ENCODE measurements at regions not wholly inside any gene's neighbourhood (a gene's known extent, or its start where the extent isn't known, plus 50 kb on each side); places are given as distances from the start of the nearest gene placed in this dataset.
A peak's percentile ranks its signal among the peaks of the same experiment; 100 is the strongest.

DNA sequence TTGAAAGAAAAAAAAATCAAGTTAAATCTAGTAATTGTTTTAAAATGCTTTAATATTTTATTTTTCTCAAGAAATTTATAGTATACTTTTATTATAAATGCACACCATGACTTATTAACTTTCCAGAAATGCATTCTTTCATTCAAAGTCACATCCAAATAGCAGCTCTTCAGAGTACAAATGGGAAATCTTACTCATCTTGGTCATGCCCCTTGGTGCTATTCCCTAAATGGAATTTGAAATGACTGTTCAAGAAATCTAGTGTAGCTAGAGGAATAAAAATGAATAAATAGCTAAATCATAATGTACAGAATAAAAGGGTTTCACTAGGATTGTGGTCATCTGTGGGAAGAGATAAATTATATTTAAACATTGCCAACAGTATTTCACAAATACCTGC lies 1139.7 kb downstream of the PCDH18 start:
- TF ChIP-seq, protein P1, sequence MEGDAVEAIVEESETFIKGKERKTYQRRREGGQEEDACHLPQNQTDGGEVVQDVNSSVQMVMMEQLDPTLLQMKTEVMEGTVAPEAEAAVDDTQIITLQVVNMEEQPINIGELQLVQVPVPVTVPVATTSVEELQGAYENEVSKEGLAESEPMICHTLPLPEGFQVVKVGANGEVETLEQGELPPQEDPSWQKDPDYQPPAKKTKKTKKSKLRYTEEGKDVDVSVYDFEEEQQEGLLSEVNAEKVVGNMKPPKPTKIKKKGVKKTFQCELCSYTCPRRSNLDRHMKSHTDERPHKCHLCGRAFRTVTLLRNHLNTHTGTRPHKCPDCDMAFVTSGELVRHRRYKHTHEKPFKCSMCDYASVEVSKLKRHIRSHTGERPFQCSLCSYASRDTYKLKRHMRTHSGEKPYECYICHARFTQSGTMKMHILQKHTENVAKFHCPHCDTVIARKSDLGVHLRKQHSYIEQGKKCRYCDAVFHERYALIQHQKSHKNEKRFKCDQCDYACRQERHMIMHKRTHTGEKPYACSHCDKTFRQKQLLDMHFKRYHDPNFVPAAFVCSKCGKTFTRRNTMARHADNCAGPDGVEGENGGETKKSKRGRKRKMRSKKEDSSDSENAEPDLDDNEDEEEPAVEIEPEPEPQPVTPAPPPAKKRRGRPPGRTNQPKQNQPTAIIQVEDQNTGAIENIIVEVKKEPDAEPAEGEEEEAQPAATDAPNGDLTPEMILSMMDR (IDR thresholded peaks at IDR 0.05; ENCODE audit: low read depth, low read length) = no peak
- H3K27ac ChIP-seq (ENCODE audit: low read depth, low read length) = no peak overlapping the region
- peaks cover 6% of the 10 kb centered on the region; the same call in 1 of the 2 replicates for H3K9me3 ChIP-seq (ENCODE audit: control insufficient read depth, insufficient read depth, low read length)
- no peak overlapping the region for H3K4me3 ChIP-seq (ENCODE audit: low read depth, low read length)
- ChIA-PET CTCF (no interaction called here), POLR2A (no interaction called here)
- no peaks in the 10 kb centered on the region for H3K27me3 ChIP-seq (ENCODE audit: control insufficient read depth, insufficient read depth, low read length)
- DNase-seq (ENCODE audit: low read depth, low spot score) = peak; percentile 13

DNA sequence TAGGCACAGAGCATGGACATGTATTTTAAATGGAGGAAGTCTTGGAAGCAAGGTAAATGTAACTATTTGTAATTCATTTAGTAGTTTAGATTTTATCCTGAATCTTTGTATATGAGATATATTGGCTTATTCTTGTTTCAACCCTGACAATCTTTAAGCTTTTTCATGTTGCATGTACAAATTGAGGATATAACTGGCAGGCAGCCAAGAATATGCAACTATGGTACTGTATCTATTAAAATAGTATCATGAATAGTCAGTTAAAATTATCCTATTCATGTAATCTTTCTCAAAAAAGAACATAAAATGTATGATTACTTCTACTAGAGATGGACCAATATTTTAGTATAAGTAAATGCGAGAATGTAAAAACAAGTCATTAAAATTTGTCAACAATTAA lies 1141.5 kb downstream of the PCDH18 start:
- no peak for DNase-seq (ENCODE audit: low read depth, low spot score)
- Histone ChIP-seq H3K27ac (ENCODE audit: low read depth, low read length) (no peak overlapping the region), H3K27me3 (ENCODE audit: control insufficient read depth, insufficient read depth, low read length) (no peaks in the 10 kb centered on the region), H3K9me3 (ENCODE audit: control insufficient read depth, insufficient read depth, low read length) (peaks cover 6% of the 10 kb centered on the region; the same call in 1 of the 2 replicates), H3K4me3 (ENCODE audit: low read depth, low read length) (no peak overlapping the region)
- ChIA-PET CTCF (no interaction called here), POLR2A (no interaction called here)
- TF ChIP-seq, protein P1 (IDR thresholded peaks at IDR 0.05; ENCODE audit: low read depth, low read length) = no peak

DNA sequence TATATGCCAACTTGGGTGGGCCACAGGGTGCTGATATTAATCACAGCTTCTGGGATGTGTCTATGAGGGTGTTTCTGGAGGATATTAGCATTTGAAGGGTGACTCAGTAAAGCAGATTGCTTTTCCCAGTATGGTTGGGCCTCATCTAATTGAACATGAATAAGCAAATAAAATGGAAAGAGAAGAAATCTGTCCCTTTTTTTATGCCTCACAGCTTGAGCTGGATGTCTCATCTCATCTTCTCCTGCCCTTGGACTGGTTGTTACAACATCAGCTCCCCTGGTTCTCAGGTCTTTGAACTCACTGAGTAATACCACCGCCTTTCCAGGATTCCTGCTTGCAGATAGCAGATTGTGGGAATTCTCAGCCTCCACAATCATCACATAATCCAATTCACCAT lies 1149.2 kb downstream of the PCDH18 start:
- TF ChIP-seq, protein P1 (IDR thresholded peaks at IDR 0.05; ENCODE audit: low read depth, low read length) = no peak
- ChIA-PET CTCF (interaction anchor here (0.6 kb wide), 1 partner anchor 652 kb away, joined by 3 read pairs; no protein-coding TSS in a partner anchor), POLR2A (no interaction called here)
- no peaks in the 10 kb centered on the region for H3K9me3 ChIP-seq (ENCODE audit: control insufficient read depth, insufficient read depth, low read length)
- H3K27ac ChIP-seq (ENCODE audit: low read depth, low read length) = no peak overlapping the region
- no peak overlapping the region for H3K4me3 ChIP-seq (ENCODE audit: low read depth, low read length)
- no peak for DNase-seq (ENCODE audit: low read depth, low spot score)
- H3K27me3 ChIP-seq (ENCODE audit: control insufficient read depth, insufficient read depth, low read length) = no peaks in the 10 kb centered on the region

DNA sequence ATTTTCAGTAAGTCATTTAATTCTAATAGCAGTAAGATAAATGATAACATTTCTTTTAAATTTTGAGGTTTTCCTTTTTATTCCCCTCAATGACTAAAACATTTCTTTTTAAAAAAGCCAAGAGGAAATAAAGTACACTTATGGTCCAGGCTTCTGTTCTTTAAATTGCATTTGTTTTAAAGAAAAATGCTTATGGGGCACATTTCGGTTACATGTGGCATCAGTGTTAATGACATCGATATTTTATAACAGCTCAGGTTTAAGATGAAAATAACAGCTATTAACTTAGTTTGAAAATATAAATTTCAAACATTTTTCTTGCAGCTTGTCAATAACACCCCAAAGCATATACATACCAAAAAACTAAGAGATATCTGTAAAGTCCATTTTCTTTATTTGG lies 1161.1 kb downstream of the PCDH18 start:
- POLR2A ChIA-PET = no interaction called here
- Histone ChIP-seq H3K4me3 (ENCODE audit: low read depth, low read length) (no peak overlapping the region), H3K27me3 (ENCODE audit: control insufficient read depth, insufficient read depth, low read length) (no peaks in the 10 kb centered on the region), H3K27ac (ENCODE audit: low read depth, low read length) (no peak overlapping the region), H3K9me3 (ENCODE audit: control insufficient read depth, insufficient read depth, low read length) (no peaks in the 10 kb centered on the region; the same call in 1 of the 2 replicates)
- CTCF ChIA-PET = no interaction called here
- TF ChIP-seq, protein P1 (IDR thresholded peaks at IDR 0.05; ENCODE audit: low read depth, low read length) = no peak
- no peak for DNase-seq (ENCODE audit: low read depth, low spot score)

DNA sequence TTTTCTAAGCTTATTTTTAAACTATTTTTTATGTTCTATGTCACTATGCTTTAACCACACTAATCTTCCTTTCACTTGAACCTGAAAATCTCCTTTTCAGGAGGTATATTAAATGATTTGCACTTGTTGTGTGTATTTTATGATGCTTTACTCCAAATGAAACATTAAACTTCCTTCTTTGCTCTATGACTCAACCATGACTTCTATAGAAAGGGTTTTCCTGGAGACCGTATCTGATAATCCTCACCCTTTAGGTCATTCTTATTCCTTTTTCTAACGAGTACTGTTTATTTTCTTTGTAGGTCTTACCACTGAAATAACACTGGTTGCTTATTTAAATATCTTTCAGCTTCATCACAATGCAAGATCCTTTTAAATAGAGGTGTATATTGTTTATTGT lies 1163.2 kb downstream of the PCDH18 start:
- ChIA-PET POLR2A (no interaction called here), CTCF (no interaction called here)
- H3K27me3 ChIP-seq (ENCODE audit: control insufficient read depth, insufficient read depth, low read length) = no peaks in the 10 kb centered on the region
- TF ChIP-seq, protein P1 (IDR thresholded peaks at IDR 0.05; ENCODE audit: low read depth, low read length) = no peak
- DNase-seq (ENCODE audit: low read depth, low spot score) = no peak
- no peak overlapping the region for H3K4me3 ChIP-seq (ENCODE audit: low read depth, low read length)
- no peaks in the 10 kb centered on the region for H3K9me3 ChIP-seq (ENCODE audit: control insufficient read depth, insufficient read depth, low read length)
- no peak overlapping the region for H3K27ac ChIP-seq (ENCODE audit: low read depth, low read length)
